Fibroblast of villous mesenchyme (primary cell): ENCODE measurements at regions not wholly inside any gene's neighbourhood (a gene's known extent, or its start where the extent isn't known, plus 50 kb on each side); places are given as distances from the start of the nearest gene placed in this dataset.
"Not testable (repeated sequence)": the region's sequence is repeated elsewhere in the genome, so short reads cannot be mapped to it uniquely, and the experiment has no call there.

ENCODE experiments used
- DNase-seq: peaks from one replicate; pipeline ENCODE4 v3.0.0-alpha.2; 2010; ENCODE audit warnings: low read depth
- H3K4me3 ChIP-seq: 2 replicates; pipeline ENCODE4 v1.5.1; 2011; ENCODE audit warnings: low read depth, mild to moderate bottlenecking, low read length
- CTCF ChIP-seq: IDR thresholded peaks from 2 replicates; pipeline ENCODE4 v1.5.1; 2012; ENCODE audit warnings: low read depth, mild to moderate bottlenecking, low read length; ENCODE audit not compliant: insufficient read depth

GRCh38 chr2:75432761-75433361, 127.9 kb downstream of the EVA1A start:
- no peak overlapping the region for H3K4me3 ChIP-seq
- TF ChIP-seq CTCF: no peak
- DNase-seq: peak; percentile 2

- DNase-seq: no peak
- TF ChIP-seq CTCF: no peak
- no peak overlapping the region for H3K4me3 ChIP-seq
Measured at GRCh38 chr2:75431763-75432162, 129.0 kb downstream of the EVA1A start.

GRCh38 chr2:75431276-75431675, 129.5 kb downstream of the EVA1A start:
- H3K4me3 ChIP-seq: no peak overlapping the region
- DNase-seq: no peak
- TF ChIP-seq CTCF: no peak

- not testable (repeated sequence) for DNase-seq, H3K4me3 ChIP-seq
Measured at GRCh38 chr2:75430449-75430848, 130.3 kb downstream of the EVA1A start.

- no peak for DNase-seq
- no peak overlapping the region for H3K4me3 ChIP-seq
- no peak for TF ChIP-seq CTCF
Measured at GRCh38 chr2:75428646-75429443, 131.9 kb downstream of the EVA1A start.

GRCh38 chr2:75428060-75428459, 132.7 kb downstream of the EVA1A start:
- no peak for TF ChIP-seq CTCF
- no peak overlapping the region for H3K4me3 ChIP-seq
- DNase-seq: no peak

- TF ChIP-seq CTCF: no peak
- no peak for DNase-seq
- no peak overlapping the region for H3K4me3 ChIP-seq
Measured at GRCh38 chr2:75424936-75425619, 135.7 kb downstream of the EVA1A start.
